HFFc6 (cell line): ENCODE measurements at regions not wholly inside any gene's neighbourhood (a gene's known extent, or its start where the extent isn't known, plus 50 kb on each side); places are given as distances from the start of the nearest gene placed in this dataset.

ENCODE experiments used
- DNase-seq: peaks from one replicate; pipeline ENCODE4 v3.0.0-alpha.2; 2018
- H3K27ac Mint-ChIP-seq: 2 replicates; pipeline ENCODE4 v1.8.0; 2020; ENCODE audit warnings: mild to moderate bottlenecking, mixed read lengths
- H3K27me3 Mint-ChIP-seq: 2 replicates; pipeline ENCODE4 v1.8.0; 2021; ENCODE audit warnings: mild to moderate bottlenecking, moderate library complexity, mixed read lengths; ENCODE audit not compliant: insufficient read depth
- H3K36me3 Mint-ChIP-seq: 2 replicates; pipeline ENCODE4 v1.8.0; 2021; ENCODE audit warnings: low read depth, mixed read lengths
- H3K4me1 Mint-ChIP-seq: 2 replicates; pipeline ENCODE4 v1.8.0; 2020; ENCODE audit warnings: low read depth, mixed read lengths
- H3K4me3 Mint-ChIP-seq: 2 replicates; pipeline ENCODE4 v1.8.0; 2020; ENCODE audit warnings: mild to moderate bottlenecking, moderate library complexity, mixed read lengths
- H3K9me3 Mint-ChIP-seq: 2 replicates; pipeline ENCODE4 v1.8.0; 2020; ENCODE audit warnings: mild to moderate bottlenecking, mixed read lengths
- TF ChIP-seq, protein P1 (sequence below): fragments of 200-600 bp; sonication (generic); IDR thresholded peaks from 2 replicates; pipeline ENCODE4 v1.5.0; 2021; ENCODE audit warnings: antibody characterized with exemption, mild to moderate bottlenecking

- Mint-ChIP-seq H3K36me3 (no peaks in the 10 kb centered on the region), H3K4me3 (no peak overlapping the region), H3K9me3 (no peaks in the 10 kb centered on the region), H3K4me1 (peaks cover 43% of the 10 kb centered on the region), H3K27ac (no peak overlapping the region), H3K27me3 (no peaks in the 10 kb centered on the region)
- DNase-seq: no peak
- TF ChIP-seq, protein P1, sequence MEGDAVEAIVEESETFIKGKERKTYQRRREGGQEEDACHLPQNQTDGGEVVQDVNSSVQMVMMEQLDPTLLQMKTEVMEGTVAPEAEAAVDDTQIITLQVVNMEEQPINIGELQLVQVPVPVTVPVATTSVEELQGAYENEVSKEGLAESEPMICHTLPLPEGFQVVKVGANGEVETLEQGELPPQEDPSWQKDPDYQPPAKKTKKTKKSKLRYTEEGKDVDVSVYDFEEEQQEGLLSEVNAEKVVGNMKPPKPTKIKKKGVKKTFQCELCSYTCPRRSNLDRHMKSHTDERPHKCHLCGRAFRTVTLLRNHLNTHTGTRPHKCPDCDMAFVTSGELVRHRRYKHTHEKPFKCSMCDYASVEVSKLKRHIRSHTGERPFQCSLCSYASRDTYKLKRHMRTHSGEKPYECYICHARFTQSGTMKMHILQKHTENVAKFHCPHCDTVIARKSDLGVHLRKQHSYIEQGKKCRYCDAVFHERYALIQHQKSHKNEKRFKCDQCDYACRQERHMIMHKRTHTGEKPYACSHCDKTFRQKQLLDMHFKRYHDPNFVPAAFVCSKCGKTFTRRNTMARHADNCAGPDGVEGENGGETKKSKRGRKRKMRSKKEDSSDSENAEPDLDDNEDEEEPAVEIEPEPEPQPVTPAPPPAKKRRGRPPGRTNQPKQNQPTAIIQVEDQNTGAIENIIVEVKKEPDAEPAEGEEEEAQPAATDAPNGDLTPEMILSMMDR: no peak
Observed at GRCh38 chr15:62961134-62961533, 81.4 kb upstream of the TPM1 start.

DNA sequence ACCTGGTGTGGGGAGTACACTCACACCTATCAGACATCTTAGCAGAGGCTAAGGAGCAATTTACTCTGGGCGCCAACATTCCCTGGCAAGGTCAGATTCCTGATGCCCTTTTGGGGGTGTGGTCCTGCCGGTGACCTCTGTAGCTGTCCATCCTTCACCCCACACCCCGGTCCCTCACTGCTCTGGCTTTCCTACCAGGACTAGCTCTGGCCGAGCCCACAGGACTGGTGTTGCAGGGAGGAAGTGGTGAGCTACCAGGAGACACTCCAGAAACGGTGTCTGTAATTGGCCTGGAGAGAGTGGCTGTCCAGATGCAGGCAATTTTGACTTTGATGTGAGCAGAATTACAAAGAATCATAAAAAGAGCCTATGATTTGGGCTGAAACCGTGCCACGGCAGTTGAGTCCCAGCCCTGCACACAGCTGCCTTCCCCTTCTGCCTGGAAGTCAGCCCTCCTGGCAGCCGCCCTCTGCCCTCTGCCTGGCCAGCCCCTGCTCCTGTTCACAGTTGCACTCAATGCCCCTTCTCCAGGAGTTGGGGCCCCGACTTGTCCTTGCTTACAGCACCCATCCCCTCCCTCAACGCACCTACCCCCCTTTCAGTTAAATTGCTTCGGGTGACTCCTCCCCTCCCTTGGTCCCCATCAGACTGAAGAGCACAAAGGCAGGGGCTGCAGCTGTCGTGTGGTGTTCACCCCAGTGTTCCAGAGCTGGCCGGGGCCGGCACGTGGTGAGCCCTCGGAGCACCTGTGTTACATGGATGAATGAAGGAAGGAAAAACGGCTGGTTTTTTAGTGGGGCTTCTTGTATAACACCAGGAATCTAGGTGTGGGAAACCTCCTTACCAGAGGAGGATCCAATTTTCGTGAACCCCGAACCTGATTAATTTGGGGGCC is 80.2 kb upstream of the TPM1 start:
- Mint-ChIP-seq H3K27me3 (no peaks in the 10 kb centered on the region), H3K27ac (no peak overlapping the region), H3K4me3 (no peak overlapping the region), H3K9me3 (no peaks in the 10 kb centered on the region), H3K36me3 (no peaks in the 10 kb centered on the region), H3K4me1 (peaks cover 32% of the 10 kb centered on the region)
- TF ChIP-seq, protein P1: no peak
- DNase-seq: no peak

GRCh38 chr15:62964251-62964650 is 78.3 kb upstream of the TPM1 start:
- Mint-ChIP-seq H3K36me3 (no peaks in the 10 kb centered on the region), H3K9me3 (no peaks in the 10 kb centered on the region), H3K27ac (no peak overlapping the region), H3K4me3 (no peak overlapping the region), H3K4me1 (peaks cover 14% of the 10 kb centered on the region), H3K27me3 (no peaks in the 10 kb centered on the region)
- DNase-seq: no peak
- TF ChIP-seq, protein P1: no peak

- Mint-ChIP-seq H3K9me3 (no peaks in the 10 kb centered on the region), H3K4me3 (no peak overlapping the region)
- TF ChIP-seq, protein P1: no peak
Observed at GRCh38 chr15:62966294-62967078, 76.1 kb upstream of the TPM1 start.

DNA sequence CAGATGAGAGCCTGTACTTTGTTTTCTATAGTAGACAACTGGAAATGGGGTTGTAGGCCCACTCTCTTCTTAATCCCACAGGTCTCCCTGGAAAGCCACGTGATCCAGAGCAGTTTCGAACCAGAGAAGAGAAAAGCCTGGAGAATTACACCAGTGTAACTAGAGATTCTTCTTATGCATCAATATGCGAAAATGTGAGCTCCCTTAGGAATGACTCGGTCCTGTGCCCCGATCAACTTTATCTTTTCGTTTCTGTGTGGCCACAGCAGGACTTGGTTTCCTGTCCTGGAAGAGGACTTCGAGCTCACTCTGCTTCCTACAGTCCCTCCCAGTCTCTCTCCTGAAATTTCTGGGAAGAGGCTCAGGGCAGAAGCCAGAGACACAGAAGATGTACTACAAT is 73.8 kb upstream of the TPM1 start:
- Mint-ChIP-seq H3K9me3 (no peaks in the 10 kb centered on the region), H3K36me3 (peaks cover 5% of the 10 kb centered on the region), H3K4me3 (no peak overlapping the region), H3K4me1 (peaks cover 23% of the 10 kb centered on the region), H3K27ac (no peak overlapping the region), H3K27me3 (no peaks in the 10 kb centered on the region)
- TF ChIP-seq, protein P1: no peak
- no peak for DNase-seq

More at GRCh38 chr15:62966294-62967078, 76.1 kb upstream of the TPM1 start:
- no peak for DNase-seq
- H3K36me3 Mint-ChIP-seq: no peaks in the 10 kb centered on the region
- H3K27ac Mint-ChIP-seq: no peak overlapping the region
- H3K27me3 Mint-ChIP-seq: no peaks in the 10 kb centered on the region
- peaks cover 14% of the 10 kb centered on the region for H3K4me1 Mint-ChIP-seq
